Naive thymus-derived CD4-positive, alpha-beta T cell (primary cell): ENCODE measurements at regions not wholly inside any gene's neighbourhood (a gene's known extent, or its start where the extent isn't known, plus 50 kb on each side); places are given as distances from the start of the nearest gene placed in this dataset.

Experiments
- ATAC-seq: fragments of 150-1000 bp; cut with Tn5 transposase; 2 replicates; pipeline ENCODE4 v1.10.0; 2021; ENCODE audit warnings: mild to moderate bottlenecking, moderate library complexity
- CTCF ChIA-PET: fragments of 350-600 bp; sonication (Branson Sonifier 250); formaldehyde crosslinking; loops from one replicate; lab custom pipeline; 2021; ENCODE audit warnings: antibody characterized with exemption; lab: Charles Lee
- POLR2A ChIA-PET: fragments of 350-600 bp; sonication (Branson Sonifier 250); formaldehyde crosslinking; loops from one replicate; lab custom pipeline; 2021; ENCODE audit warnings: antibody characterized with exemption, inconsistent platforms; lab: Charles Lee
- DNase-seq, 9 donors: peaks; one replicate each; pipeline versions ENCODE4 v3.0.0 to v3.0.0-alpha.2; 2020 to 2022; ENCODE audit warnings: mixed read lengths in 1 of 9
- H3K27ac ChIP-seq: one replicate; pipeline ENCODE4 v1.7.0; 2013; ENCODE audit warnings: mild to moderate bottlenecking, low read depth, low read length, moderate library complexity
- H3K27me3 ChIP-seq, 2 donors: one replicate each; pipeline ENCODE4 v1.7.0; 2013; ENCODE audit warnings: low read length in 2 of 2, mild to moderate bottlenecking in 2 of 2, moderate library complexity in 2 of 2; ENCODE audit not compliant: control insufficient read depth in 2 of 2, insufficient read depth in 2 of 2
- H3K36me3 ChIP-seq, 3 experiments: 1 replicate in 2 of 3; 2 replicates in 1 of 3; pipeline ENCODE4 v1.7.0; 2013; ENCODE audit warnings: low read length in 3 of 3, mild to moderate bottlenecking in 3 of 3, moderate library complexity in 1 of 3; ENCODE audit not compliant: insufficient read depth in 3 of 3, control insufficient read depth in 2 of 3
- H3K4me1 ChIP-seq, 2 donors: one replicate each; pipeline ENCODE4 v1.7.0; 2013; ENCODE audit warnings: low read length in 2 of 2, mild to moderate bottlenecking in 2 of 2, moderate library complexity in 1 of 2; ENCODE audit not compliant: control insufficient read depth in 2 of 2, insufficient read depth in 2 of 2
- H3K4me3 ChIP-seq: 2 replicates; pipeline ENCODE4 v1.7.0; 2013; ENCODE audit warnings: mild to moderate bottlenecking, low read length
- H3K9me3 ChIP-seq, 3 experiments: 1 replicate in 2 of 3; 2 replicates in 1 of 3; pipeline ENCODE4 v1.7.0; 2013; ENCODE audit warnings: low read length in 3 of 3; ENCODE audit not compliant: control insufficient read depth in 2 of 3
- H3K27ac Mint-ChIP-seq, 9 donors: one replicate each; pipeline ENCODE4 v1.8.0; 2020 to 2022; ENCODE audit warnings: mixed read lengths in 9 of 9, mild to moderate bottlenecking in 8 of 9, moderate library complexity in 5 of 9, inconsistent platforms in 2 of 9
- H3K27me3 Mint-ChIP-seq, 5 donors: one replicate each; pipeline ENCODE4 v1.8.0; 2021 to 2022; ENCODE audit warnings: mixed read lengths in 5 of 5, mild to moderate bottlenecking in 1 of 5
- H3K36me3 Mint-ChIP-seq, 5 donors: one replicate each; pipeline ENCODE4 v1.8.0; 2020 to 2022; ENCODE audit warnings: mixed read lengths in 5 of 5, mild to moderate bottlenecking in 3 of 5, inconsistent platforms in 1 of 5
- H3K4me1 Mint-ChIP-seq, 7 donors: one replicate each; pipeline ENCODE4 v1.8.0; 2020 to 2022; ENCODE audit warnings: mixed read lengths in 7 of 7, mild to moderate bottlenecking in 3 of 7, inconsistent platforms in 1 of 7
- H3K4me3 Mint-ChIP-seq, 10 donors: one replicate each; pipeline ENCODE4 v1.8.0; 2020 to 2022; ENCODE audit warnings: mild to moderate bottlenecking in 10 of 10, mixed read lengths in 10 of 10, moderate library complexity in 6 of 10, inconsistent platforms in 2 of 10
- H3K9me3 Mint-ChIP-seq, 11 donors: one replicate each; pipeline ENCODE4 v1.8.0; 2020 to 2022; ENCODE audit warnings: mixed read lengths in 11 of 11, mild to moderate bottlenecking in 4 of 11, inconsistent platforms in 1 of 11, moderate library complexity in 1 of 11
- intact Hi-C, 2 donors: fragments of 100-400 bp; cut with micrococcal nuclease; formaldehyde crosslinking; loops; one replicate each; pipeline ENCODE4 v1.15.1; 2023

DNA sequence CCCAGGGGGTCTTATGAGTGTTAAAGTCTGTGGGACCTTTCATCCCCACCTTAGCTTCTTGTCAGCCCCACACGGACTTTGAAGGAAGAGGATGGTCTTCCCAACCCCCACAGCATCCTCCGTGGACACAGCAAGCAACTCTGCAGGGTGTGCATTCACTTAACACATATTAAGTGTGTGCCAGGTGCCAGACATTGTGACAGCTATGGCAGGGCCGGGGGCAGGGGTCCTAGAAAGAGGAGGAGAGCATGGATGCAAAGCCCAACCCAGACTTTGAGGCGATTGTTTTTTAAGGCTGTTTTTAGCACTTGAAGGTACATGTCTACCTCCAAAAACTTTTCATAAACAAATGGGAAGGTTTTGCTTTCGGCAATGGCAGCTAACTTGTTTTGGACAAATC is 121.6 kb upstream of the KCNG1 start:
- Histone ChIP-seq H3K9me3 (peaks cover 0 to 5% (median 0%) of the 10 kb centered on the region in 3 experiments), H3K27ac (no peak overlapping the region), H3K4me1 (no peaks in the 10 kb centered on the region), H3K4me3 (no peak overlapping the region), H3K27me3 (no peaks in the 10 kb centered on the region), H3K36me3 (no peaks in the 10 kb centered on the region)
- Mint-ChIP-seq H3K9me3 (peaks cover 0 to 21% (median 10%) of the 10 kb centered on the region in 11 donors), H3K4me1 (no peaks in the 10 kb centered on the region), H3K27me3 (peaks cover 26 to 60% (median 37%) of the 10 kb centered on the region in 5 donors), H3K27ac (no peak overlapping the region), H3K36me3 (no peaks in the 10 kb centered on the region), H3K4me3 (no peak overlapping the region)
- ATAC-seq (no peak), DNase-seq (no peak)
- ChIA-PET POLR2A (no interaction called here), CTCF (no interaction called here)
- intact Hi-C loops = no loop called here

DNA sequence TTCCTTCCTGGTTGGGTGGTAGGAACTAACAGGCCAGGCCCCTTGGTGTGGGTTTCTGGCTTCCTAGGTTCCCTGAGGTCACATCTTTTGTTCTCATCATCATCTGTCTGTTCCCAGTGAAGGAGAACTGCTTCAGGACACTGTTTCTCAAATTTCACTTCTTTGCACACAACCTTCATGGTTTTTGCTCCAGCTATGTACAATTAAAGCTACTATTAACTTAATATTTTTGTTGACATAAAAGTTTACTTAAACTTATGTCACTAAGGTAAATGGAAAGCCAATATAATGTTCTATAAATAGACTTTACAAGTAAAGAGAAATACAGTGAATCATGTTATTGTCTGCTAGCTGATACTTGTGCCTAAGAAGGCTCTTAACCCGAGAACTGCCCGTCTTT is 120.7 kb upstream of the KCNG1 start:
- intact Hi-C loops = no loop called here
- Histone ChIP-seq H3K4me3 (no peak overlapping the region), H3K36me3 (no peaks in the 10 kb centered on the region), H3K27ac (no peak overlapping the region), H3K9me3 (peaks cover 0 to 5% (median 0%) of the 10 kb centered on the region in 3 experiments), H3K27me3 (no peaks in the 10 kb centered on the region), H3K4me1 (no peaks in the 10 kb centered on the region)
- DNase-seq = no peak
- Mint-ChIP-seq H3K27me3 (peaks cover 24 to 58% (median 41%) of the 10 kb centered on the region in 5 donors), H3K4me3 (no peak overlapping the region), H3K27ac (no peak overlapping the region), H3K4me1 (no peaks in the 10 kb centered on the region), H3K9me3 (peaks cover 0 to 21% (median 10%) of the 10 kb centered on the region in 11 donors), H3K36me3 (no peaks in the 10 kb centered on the region)
- CTCF ChIA-PET = interaction anchor here (0.5 kb wide), 1 partner anchor 10 kb away, joined by 3 read pairs; no protein-coding TSS in a partner anchor
- POLR2A ChIA-PET = no interaction called here
- no peak for ATAC-seq

- peaks cover 0 to 5% (median 0%) of the 10 kb centered on the region in 3 experiments for H3K9me3 ChIP-seq
- peaks cover 0 to 21% (median 10%) of the 10 kb centered on the region in 11 donors for H3K9me3 Mint-ChIP-seq
- no peaks in the 10 kb centered on the region for H3K36me3 Mint-ChIP-seq
- no peaks in the 10 kb centered on the region for H3K36me3 ChIP-seq
- H3K27me3 Mint-ChIP-seq = peaks cover 22 to 50% (median 40%) of the 10 kb centered on the region in 5 donors
- ChIA-PET POLR2A (no interaction called here), CTCF (no interaction called here)
- H3K4me3 Mint-ChIP-seq = no peak overlapping the region
- intact Hi-C loops = no loop called here
- no peak for DNase-seq
- H3K4me3 ChIP-seq = no peak overlapping the region
- no peak overlapping the region for H3K27ac ChIP-seq
- H3K4me1 ChIP-seq = no peaks in the 10 kb centered on the region
- no peak for ATAC-seq
- no peak overlapping the region for H3K27ac Mint-ChIP-seq
- H3K4me1 Mint-ChIP-seq = no peaks in the 10 kb centered on the region
- no peaks in the 10 kb centered on the region for H3K27me3 ChIP-seq
These were observed 119.5 kb upstream of the KCNG1 start for GRCh38 chr20:51142448-51142847.

- no peak overlapping the region for H3K4me3 ChIP-seq
- ATAC-seq (no peak), DNase-seq (no peak)
- H3K4me3 Mint-ChIP-seq = no peak overlapping the region
- no peaks in the 10 kb centered on the region for H3K36me3 Mint-ChIP-seq
- H3K27ac ChIP-seq = no peak overlapping the region
- H3K36me3 ChIP-seq = no peaks in the 10 kb centered on the region
- intact Hi-C loops = no loop called here
- H3K4me1 Mint-ChIP-seq = no peaks in the 10 kb centered on the region
- peaks cover 0 to 12% (median 2%) of the 10 kb centered on the region in 11 donors for H3K9me3 Mint-ChIP-seq
- H3K27me3 ChIP-seq = no peaks in the 10 kb centered on the region
- no peak overlapping the region for H3K27ac Mint-ChIP-seq
- POLR2A ChIA-PET = no interaction called here
- peaks cover 18 to 36% (median 34%) of the 10 kb centered on the region in 5 donors for H3K27me3 Mint-ChIP-seq
- H3K9me3 ChIP-seq = peaks cover 0 to 5% (median 0%) of the 10 kb centered on the region in 3 experiments
- CTCF ChIA-PET = no interaction called here
- H3K4me1 ChIP-seq = no peaks in the 10 kb centered on the region
These were observed 117.8 kb upstream of the KCNG1 start for GRCh38 chr20:51140671-51141070.

GRCh38 chr20:51139891-51140290 is 117.0 kb upstream of the KCNG1 start:
- no peak overlapping the region for H3K27ac Mint-ChIP-seq
- H3K9me3 Mint-ChIP-seq = peaks cover 0 to 5% (median 0%) of the 10 kb centered on the region in 11 donors
- CTCF ChIA-PET = no interaction called here
- H3K36me3 Mint-ChIP-seq = no peaks in the 10 kb centered on the region
- Histone ChIP-seq H3K4me3 (no peak overlapping the region), H3K36me3 (no peaks in the 10 kb centered on the region), H3K27me3 (no peaks in the 10 kb centered on the region), H3K27ac (no peak overlapping the region), H3K9me3 (no peaks in the 10 kb centered on the region), H3K4me1 (no peaks in the 10 kb centered on the region)
- no peak overlapping the region for H3K4me3 Mint-ChIP-seq
- peaks cover 12 to 33% (median 26%) of the 10 kb centered on the region in 5 donors for H3K27me3 Mint-ChIP-seq
- ATAC-seq = no peak
- DNase-seq = no peak
- intact Hi-C loops = no loop called here
- POLR2A ChIA-PET = no interaction called here
- H3K4me1 Mint-ChIP-seq = no peaks in the 10 kb centered on the region

DNA sequence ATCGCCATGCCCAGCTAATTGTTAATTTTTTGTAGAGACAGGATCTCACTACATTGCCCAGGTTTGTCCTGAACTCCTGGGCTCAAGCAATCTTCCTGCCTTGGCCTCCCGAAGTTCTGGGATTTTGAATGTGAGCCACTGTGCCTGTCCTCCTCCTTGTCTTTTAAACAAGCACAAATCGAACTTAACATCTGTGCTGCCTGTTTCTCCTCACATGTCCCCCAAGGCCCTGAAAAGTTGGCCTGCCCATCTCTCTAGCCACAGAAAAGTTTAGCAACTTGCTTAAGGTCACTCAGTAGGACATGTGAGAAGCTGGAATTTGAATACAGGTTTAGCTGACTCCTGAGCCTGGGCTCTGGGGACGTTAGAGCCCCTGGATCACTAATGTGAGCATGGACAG is 115.7 kb upstream of the KCNG1 start:
- H3K9me3 Mint-ChIP-seq = no peaks in the 10 kb centered on the region
- CTCF ChIA-PET = interaction anchor here (0.6 kb wide), 1 partner anchor 173 kb away, joined by 3 read pairs; no protein-coding TSS in a partner anchor
- intact Hi-C loops = no loop called here
- POLR2A ChIA-PET = no interaction called here
- Histone ChIP-seq H3K27ac (no peak overlapping the region), H3K4me1 (no peaks in the 10 kb centered on the region), H3K36me3 (no peaks in the 10 kb centered on the region), H3K4me3 (no peak overlapping the region), H3K27me3 (no peaks in the 10 kb centered on the region), H3K9me3 (no peaks in the 10 kb centered on the region)
- no peak for ATAC-seq
- H3K27ac Mint-ChIP-seq = peak overlapping the region in 1 of 9 donors; percentile 20
- no peak for DNase-seq
- no peaks in the 10 kb centered on the region for H3K4me1 Mint-ChIP-seq
- H3K36me3 Mint-ChIP-seq = no peaks in the 10 kb centered on the region
- no peak overlapping the region for H3K4me3 Mint-ChIP-seq
- H3K27me3 Mint-ChIP-seq = peaks cover 8 to 22% (median 20%) of the 10 kb centered on the region in 5 donors

DNA sequence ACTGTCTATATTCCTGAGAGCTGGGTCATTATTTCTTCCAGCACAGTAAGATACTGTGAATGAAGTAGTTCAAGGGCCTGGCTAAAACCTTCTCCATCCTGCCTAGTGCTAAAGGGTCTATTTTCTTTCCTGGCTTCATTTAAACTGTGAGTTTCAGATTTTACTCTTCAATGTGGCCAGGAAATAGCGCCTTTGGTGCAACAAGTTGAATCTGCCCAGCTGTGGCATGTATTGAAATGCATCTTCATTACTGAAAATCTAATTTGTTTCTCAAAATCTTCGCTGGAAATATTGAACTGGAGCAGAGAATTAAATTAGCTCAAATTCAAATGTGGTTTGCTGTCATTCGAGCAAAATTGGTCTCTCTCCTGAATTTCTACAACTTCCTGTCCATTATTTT is 114.6 kb upstream of the KCNG1 start:
- Histone ChIP-seq H3K27ac (no peak overlapping the region), H3K4me1 (no peaks in the 10 kb centered on the region)
- POLR2A ChIA-PET = no interaction called here

More for the DNA sequence above, 114.6 kb upstream of the KCNG1 start:
- Mint-ChIP-seq H3K27me3 (peaks cover 8 to 16% (median 13%) of the 10 kb centered on the region in 5 donors), H3K4me1 (no peaks in the 10 kb centered on the region), H3K27ac (no peak overlapping the region), H3K36me3 (no peaks in the 10 kb centered on the region), H3K9me3 (no peaks in the 10 kb centered on the region), H3K4me3 (no peak overlapping the region)
- H3K27me3 ChIP-seq = no peaks in the 10 kb centered on the region
- no peak for DNase-seq
- no peak overlapping the region for H3K4me3 ChIP-seq
- no peak for ATAC-seq
- H3K36me3 ChIP-seq = no peaks in the 10 kb centered on the region
- CTCF ChIA-PET = interaction anchor here (0.7 kb wide), 1 partner anchor 202 kb away, joined by 5 read pairs; no protein-coding TSS in a partner anchor
- intact Hi-C loops = no loop called here
- no peaks in the 10 kb centered on the region for H3K9me3 ChIP-seq
